ENCODE measurements at regions not wholly inside any gene's neighbourhood (a gene's known extent, or its start where the extent isn't known, plus 50 kb on each side); places are given as distances from the start of the nearest gene placed in this dataset.

- TF ChIP-seq, protein P1, sequence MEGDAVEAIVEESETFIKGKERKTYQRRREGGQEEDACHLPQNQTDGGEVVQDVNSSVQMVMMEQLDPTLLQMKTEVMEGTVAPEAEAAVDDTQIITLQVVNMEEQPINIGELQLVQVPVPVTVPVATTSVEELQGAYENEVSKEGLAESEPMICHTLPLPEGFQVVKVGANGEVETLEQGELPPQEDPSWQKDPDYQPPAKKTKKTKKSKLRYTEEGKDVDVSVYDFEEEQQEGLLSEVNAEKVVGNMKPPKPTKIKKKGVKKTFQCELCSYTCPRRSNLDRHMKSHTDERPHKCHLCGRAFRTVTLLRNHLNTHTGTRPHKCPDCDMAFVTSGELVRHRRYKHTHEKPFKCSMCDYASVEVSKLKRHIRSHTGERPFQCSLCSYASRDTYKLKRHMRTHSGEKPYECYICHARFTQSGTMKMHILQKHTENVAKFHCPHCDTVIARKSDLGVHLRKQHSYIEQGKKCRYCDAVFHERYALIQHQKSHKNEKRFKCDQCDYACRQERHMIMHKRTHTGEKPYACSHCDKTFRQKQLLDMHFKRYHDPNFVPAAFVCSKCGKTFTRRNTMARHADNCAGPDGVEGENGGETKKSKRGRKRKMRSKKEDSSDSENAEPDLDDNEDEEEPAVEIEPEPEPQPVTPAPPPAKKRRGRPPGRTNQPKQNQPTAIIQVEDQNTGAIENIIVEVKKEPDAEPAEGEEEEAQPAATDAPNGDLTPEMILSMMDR (IDR thresholded peaks at IDR 0.05; ENCODE audit: poor library complexity) = no peak
- TF ChIP-seq EZH2 (IDR thresholded peaks at IDR 0.05; ENCODE audit: borderline replicate concordance) = no peak
- TF ChIP-seq EZH2phosphoT487 (IDR thresholded peaks at IDR 0.05; ENCODE audit: low read depth, severe bottlenecking, unreplicated experiment) = no peak
These were observed 223.1 kb upstream of the AKR1E2 start for GRCh38 chr10:4602764-4603491.
